AG20443 (cell line): ENCODE measurements at regions not wholly inside any gene's neighbourhood (a gene's known extent, or its start where the extent isn't known, plus 50 kb on each side); places are given as distances from the start of the nearest gene placed in this dataset.
"Not testable (repeated sequence)": the region's sequence is repeated elsewhere in the genome, so short reads cannot be mapped to it uniquely, and the experiment has no call there.

ENCODE experiments used
- DNase-seq: peaks from one replicate; pipeline ENCODE4 v3.0.0; 2012; ENCODE audit warnings: low spot score, mixed read lengths

DNA sequence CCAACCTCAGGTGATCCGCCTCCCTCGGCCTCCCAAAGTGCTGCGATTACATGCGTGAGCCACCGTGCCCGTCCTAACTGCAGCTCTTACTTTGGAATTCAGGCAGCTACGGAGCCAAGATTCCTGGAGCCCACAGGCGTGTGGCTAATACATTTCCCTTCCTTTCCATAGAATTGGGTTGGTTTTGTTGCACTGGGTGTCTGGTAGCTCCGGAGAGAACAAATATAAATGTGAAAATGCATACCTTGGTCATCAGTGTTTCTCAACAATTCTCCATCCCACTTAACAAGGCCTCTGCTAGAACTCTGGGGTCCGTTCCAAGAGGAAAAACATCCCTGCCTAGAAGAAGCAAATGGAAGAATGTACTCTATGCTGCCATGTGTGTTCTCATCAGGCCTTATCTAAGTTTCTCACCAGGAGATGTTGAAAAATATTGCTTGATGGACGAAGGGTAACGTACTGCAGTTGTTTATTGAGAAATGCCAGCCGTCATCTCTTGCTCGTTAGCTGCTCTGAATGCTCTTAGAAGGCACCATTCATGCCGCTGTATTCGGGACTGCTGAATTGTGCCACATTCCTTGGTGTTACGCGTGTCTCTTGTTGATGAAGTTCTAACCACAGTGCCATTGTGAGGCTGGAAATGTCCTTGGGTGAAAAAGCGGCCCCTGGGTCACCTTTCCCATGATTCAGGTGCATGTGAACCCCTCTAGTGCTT, 50.5 kb upstream of the CD99 start:
- no peak for DNase-seq

- DNase-seq: no peak
Measured at GRCh38 chrX:2638279-2638678, 52.8 kb upstream of the CD99 start.

- peak; percentile 45 for DNase-seq
Measured at GRCh38 chrX:2635342-2635741, 55.8 kb upstream of the CD99 start.

DNA sequence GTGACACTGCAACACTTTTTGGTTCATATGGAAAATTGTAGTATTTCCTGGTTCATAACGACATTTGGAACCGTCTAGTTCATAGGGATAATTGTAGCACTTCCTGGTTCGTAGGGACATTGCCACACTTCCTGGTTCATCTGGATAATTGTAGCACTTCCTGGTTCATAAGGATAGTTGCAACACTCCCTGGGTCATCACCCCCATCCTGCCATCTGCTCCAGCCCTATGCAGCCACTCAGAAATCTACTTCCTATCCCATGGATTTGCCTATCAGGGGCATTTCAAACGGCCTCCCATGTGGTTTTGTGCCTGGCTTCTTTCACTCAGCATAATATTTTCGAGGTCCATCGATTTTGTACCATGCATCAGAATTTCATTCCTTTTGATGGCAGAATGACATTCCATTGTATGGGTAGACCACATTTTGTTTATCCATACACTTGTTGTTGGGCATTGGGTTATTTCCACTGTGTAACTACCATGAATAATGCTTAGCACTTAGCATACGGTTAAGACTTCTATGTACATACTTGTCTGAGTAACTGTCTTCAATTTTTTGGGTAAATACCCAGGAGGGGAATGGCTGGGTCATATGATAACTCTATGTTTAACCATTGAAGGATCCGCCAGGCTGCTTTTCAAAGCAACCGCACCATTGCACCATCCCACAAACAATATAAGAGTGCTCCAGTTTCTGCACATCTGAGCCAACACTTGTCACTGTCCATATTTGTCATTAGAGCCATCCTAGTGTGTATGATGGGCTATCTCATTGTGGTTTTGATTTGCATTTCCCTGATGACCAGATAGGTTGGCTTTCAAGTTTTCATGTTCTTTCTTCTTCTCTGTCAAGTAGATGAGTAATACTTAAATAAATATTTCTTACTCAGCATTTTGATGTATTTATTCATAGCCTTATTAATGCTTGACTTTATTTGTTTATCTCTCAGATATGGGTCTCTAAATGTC, 58.3 kb upstream of the CD99 start:
- DNase-seq: no peak

- DNase-seq: no peak
Measured at GRCh38 chrX:2631743-2632532, 59.2 kb upstream of the CD99 start.

- DNase-seq: not testable (repeated sequence)
Measured at GRCh38 chrX:2630935-2631742, 60.0 kb upstream of the CD99 start.

- not testable (repeated sequence) for DNase-seq
Measured at GRCh38 chrX:2630008-2630934, 60.8 kb upstream of the CD99 start.

DNA sequence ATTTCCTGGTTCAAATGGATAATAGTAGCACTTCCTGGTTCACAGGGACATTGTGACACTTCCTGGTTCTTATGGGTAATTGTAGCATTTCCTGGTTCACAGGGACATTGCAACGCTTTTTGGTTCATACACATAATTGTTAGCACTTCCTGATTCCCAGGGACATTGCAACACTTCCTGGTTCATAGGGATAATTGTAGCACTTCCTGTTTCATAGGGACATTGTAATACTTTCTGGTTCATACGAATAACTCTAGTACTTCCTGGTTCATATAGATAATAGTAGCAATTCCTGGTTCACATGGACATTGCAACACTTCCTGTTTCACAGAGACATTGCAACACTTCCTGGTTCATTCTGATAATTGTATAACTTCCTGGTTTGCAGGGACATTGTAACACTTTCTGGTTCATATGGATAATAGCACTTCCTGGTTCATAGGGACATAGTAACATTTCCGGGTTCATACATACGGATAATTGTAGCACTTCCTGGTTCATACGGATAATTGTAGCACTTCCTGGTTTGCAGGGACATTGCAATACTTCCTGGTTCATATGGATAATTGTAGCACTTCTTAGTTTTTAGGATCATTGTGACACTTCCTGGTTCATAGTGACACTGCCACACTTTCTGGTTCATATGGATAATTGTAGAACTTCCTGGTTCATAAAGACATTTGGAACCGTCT, 61.6 kb upstream of the CD99 start:
- DNase-seq: no peak

DNA sequence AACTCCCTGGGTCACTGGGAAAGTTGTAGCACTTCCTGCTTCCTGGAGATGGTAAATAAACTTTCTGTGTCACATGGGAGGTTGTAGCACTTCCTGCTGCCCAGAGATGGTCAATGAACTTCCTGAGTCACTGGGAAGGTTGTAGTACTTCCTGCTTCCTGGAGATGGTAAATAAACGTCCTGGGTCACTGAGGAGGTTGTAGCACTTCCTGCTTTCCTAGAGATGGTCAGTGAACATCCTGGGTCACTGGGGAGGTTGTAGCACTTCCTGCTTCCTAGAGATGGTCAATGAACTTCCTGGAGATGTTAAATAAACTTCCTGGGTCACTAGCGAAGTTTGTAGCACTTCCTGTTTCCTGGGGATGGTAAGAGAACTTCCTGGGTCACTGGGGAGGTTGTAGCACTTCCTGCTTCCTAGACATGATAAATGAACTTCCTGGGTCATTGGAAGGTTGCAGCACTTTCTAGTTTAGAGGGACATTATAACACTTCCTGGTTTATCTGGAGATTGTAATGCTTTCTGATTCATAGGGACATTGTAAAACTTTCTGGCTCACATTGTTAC, 62.3 kb upstream of the CD99 start:
- DNase-seq: no peak

DNA sequence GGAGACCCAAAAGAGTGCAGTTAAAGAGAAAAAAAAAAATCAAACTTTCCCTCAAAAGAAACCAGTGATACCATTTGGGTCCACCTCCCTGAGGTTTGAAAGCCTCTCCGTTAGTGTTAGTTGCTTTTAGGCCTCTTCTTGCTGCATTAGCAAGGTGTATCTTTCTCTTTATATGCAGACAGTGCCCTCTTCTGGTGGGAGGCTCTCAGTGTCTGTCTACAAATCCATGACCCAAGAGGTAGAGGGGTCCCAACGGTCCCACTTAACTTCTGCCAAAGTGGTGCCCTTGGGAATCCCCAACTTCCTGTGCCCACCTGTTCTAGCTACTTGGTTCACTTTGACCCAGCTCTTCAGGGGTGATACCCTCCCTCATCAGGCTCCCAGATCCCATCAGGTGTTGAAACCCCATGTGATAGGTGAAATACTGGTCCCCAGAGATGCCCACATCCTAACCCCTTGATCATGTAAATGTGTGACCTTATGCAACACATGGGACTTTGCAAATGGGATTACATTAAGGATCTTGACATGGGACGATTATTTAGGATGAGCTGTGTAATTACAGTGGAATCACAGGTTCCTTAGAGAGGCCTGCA, 63.7 kb upstream of the CD99 start:
- peak; percentile 38 for DNase-seq

- no peak for DNase-seq
Measured at GRCh38 chrX:2626750-2627149, 64.3 kb upstream of the CD99 start.

DNA sequence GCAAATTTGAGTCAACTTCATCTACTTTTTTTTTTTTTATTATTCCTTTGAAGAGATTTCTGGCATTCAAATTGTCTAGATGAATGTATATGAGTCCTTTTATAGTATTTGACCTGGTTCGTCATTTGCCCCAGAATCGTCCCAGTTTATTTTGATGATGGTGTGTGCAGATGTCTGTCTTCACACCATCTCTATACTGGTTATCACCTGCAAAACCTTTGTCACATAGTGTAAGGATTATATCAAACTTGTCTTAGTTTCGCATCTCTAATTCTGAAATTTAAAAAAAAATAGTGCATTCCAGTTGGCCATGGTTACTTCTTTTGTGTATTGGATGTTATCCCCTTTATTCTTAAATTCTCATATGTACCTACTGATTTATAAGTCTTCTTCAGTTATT, 70.5 kb upstream of the CD99 start:
- no peak for DNase-seq

- DNase-seq: no peak
Measured at GRCh38 chrX:2618516-2618915, 72.6 kb upstream of the CD99 start.

DNA sequence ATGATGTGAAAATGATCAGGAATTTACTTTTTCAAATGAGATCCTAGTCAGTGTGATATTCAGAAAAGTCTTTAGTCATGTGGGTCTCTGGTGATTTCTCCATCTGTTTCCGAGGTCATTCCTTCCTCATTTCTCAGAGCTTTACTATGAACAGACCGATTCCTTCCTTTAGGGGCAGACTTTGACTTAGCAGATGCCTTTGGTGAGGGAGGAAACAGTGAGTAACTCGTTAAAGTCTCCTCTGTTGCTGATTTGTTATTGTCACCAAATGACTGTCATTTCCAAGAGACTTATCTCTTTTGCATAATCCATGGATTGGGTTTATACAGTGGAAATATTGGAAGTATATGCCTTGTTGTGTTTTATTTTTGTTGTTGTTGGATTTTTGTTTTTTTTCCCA, 76.2 kb upstream of the CD99 start:
- DNase-seq: peak; percentile 85

DNA sequence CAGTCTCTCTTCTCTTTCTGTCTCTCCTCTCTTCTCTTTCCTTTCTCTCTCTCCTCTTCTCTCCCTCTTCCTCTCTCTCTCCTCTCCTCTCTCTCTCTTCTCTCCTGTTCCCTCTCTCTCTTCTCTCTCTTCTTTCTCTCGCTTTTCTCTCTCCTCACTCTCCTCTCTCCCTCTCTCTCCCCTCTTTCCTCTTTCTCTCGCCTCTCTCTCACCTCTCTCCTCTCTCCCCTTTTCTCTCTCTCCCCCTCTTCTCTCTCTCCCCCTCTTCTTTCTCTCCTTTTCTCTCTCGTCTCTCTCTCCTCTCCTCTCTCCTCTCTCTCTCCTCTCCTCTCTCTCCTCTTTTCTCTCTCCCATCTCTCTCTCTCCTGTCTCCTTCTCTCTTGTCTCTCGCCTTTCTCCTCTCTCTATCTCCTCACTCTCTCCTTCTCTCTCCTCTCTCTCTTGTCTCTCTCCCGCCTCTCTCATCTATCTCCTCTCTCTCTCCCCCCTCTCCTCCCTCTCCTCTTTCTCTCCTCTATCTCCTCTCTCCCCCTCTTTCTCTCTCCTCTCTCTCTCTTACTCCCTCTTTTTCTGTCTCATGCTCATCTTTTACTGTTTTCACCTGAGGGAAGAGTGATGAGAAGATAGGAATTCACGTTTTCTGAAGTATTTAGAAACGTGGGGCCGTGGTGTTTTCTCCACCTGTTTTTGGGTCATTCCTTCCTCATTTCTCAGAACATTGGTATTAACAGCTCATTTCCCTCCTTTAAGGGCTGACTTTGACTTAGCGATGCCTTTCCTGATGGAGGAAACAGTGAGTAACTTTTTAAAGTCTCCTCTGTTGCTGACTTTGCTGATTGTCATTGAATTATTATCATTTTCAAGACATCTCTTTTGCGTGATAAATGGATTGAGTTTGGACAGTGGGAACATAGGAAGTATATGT, 80.6 kb upstream of the CD99 start:
- DNase-seq: peak; percentile 12

DNA sequence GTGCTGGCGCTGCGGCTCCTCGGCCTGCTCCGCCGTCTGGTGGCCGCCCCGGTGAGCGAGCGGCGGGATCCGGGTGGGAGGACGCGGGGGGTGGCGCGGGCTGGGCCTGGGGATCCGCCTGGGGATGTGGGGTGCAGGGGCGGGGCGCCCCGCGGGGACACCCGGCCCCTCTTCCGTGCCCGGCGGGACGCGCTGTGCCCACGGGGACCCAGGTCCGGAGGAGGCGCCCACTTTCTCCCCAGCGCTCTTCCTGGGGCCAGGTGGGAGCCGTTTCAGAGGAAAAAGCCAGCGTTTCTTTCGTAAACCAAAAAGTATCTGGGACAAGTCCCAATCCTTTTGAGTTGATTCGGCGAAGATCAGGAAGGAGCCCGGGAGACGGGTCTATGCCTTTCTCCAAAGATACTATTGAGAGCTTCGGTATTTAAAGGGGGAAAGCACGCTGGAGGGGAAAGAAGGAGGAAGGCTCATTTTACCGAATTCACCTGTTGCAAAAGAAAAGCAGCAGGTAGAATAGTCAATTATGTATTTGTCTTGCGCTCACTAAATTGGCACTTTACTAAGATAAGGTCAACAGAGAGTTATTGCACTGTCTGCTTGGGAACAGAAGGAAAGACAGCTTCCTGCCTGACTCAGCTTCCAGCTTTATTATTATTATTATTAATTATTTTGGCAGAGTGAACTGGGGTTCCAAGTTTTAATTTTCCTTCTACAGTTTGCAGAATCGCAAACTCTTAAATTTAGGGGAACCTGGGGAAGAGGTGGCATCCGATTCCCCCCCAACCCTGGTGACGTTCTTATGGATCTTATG, 81.5 kb upstream of the CD99 start:
- DNase-seq: no peak
